ENCODE measurements at regions not wholly inside any gene's neighbourhood (a gene's known extent, or its start where the extent isn't known, plus 50 kb on each side); places are given as distances from the start of the nearest gene placed in this dataset.

GRCh38 chr2:158049129-158049855 lies 52.4 kb upstream of the UPP2 start:
- no peak for ATAC-seq
- TF ChIP-seq CREB5 (CRISPR knock-in tag; IDR thresholded peaks at IDR 0.05; ENCODE audit: low read depth) (no peak), ZNF8 (CRISPR knock-in tag; IDR thresholded peaks at IDR 0.05) (no peak), ARNTL (CRISPR knock-in tag; IDR thresholded peaks at IDR 0.05; ENCODE audit: borderline replicate concordance, low read depth) (no peak), SNAI2 (CRISPR knock-in tag; IDR thresholded peaks at IDR 0.05) (no peak), ZNF565 (CRISPR knock-in tag; conservative IDR thresholded peaks at IDR 0.05; ENCODE audit: low read depth) (no peak), ZC3H10 (CRISPR knock-in tag; IDR thresholded peaks at IDR 0.05) (no peak), CSRNP3 (CRISPR knock-in tag; IDR thresholded peaks at IDR 0.05) (no peak)

GRCh38 chr2:158048327-158048726 lies 53.3 kb upstream of the UPP2 start:
- no peak for TF ChIP-seq GLIS3 (CRISPR knock-in tag; IDR thresholded peaks at IDR 0.05)
- TF ChIP-seq CSDC2 (CRISPR knock-in tag; IDR thresholded peaks at IDR 0.05), result no peak
- TF ChIP-seq CREB5 (CRISPR knock-in tag; IDR thresholded peaks at IDR 0.05; ENCODE audit: low read depth), result no peak
- TF ChIP-seq ZC3H10 (CRISPR knock-in tag; IDR thresholded peaks at IDR 0.05), result no peak
- TF ChIP-seq RARB (CRISPR knock-in tag; IDR thresholded peaks at IDR 0.05), result no peak
- no peak for TF ChIP-seq ESRRG (CRISPR knock-in tag; IDR thresholded peaks at IDR 0.05)

GRCh38 chr2:158047156-158047611 lies 54.5 kb upstream of the UPP2 start:
- ATAC-seq, result no peak
- TF ChIP-seq TCF4 (CRISPR knock-in tag; IDR thresholded peaks at IDR 0.05; ENCODE audit: borderline replicate concordance), result no peak
- TF ChIP-seq ISL1 (CRISPR knock-in tag; IDR thresholded peaks at IDR 0.05), result no peak
- no peak for TF ChIP-seq SNAI2 (CRISPR knock-in tag; IDR thresholded peaks at IDR 0.05)
- TF ChIP-seq PATZ1 (CRISPR knock-in tag; IDR thresholded peaks at IDR 0.05; ENCODE audit: borderline replicate concordance), result no peak
- no peak for TF ChIP-seq CREB5 (CRISPR knock-in tag; IDR thresholded peaks at IDR 0.05; ENCODE audit: low read depth)
- no peak for TF ChIP-seq ZFP3 (CRISPR knock-in tag; IDR thresholded peaks at IDR 0.05)
- TF ChIP-seq ZNF565 (CRISPR knock-in tag; conservative IDR thresholded peaks at IDR 0.05; ENCODE audit: low read depth), result no peak
- no peak for TF ChIP-seq POU6F1 (CRISPR knock-in tag; IDR thresholded peaks at IDR 0.05; ENCODE audit: borderline replicate concordance, low read depth)

More at GRCh38 chr2:158048327-158048726, 53.3 kb upstream of the UPP2 start:
- no peak for ATAC-seq

GRCh38 chr2:158046121-158046880 lies 55.4 kb upstream of the UPP2 start:
- ATAC-seq, result no peak
- no peak for TF ChIP-seq ZFP30 (CRISPR knock-in tag; IDR thresholded peaks at IDR 0.05)
- no peak for TF ChIP-seq OSR1 (CRISPR knock-in tag; IDR thresholded peaks at IDR 0.05)
- peak; percentile 23; the same call in 1 of the 2 replicates for TF ChIP-seq ISL1 (CRISPR knock-in tag; IDR thresholded peaks at IDR 0.05)
